HepG2 (cell line): ENCODE measurements at regions not wholly inside any gene's neighbourhood (a gene's known extent, or its start where the extent isn't known, plus 50 kb on each side); places are given as distances from the start of the nearest gene placed in this dataset.

Source experiments
- ATAC-seq: fragments of 200-7000 bp; cut with Tn5 transposase; 3 replicates; pipeline ENCODE4 v1.9.1; 2020; ENCODE audit warnings: mild to moderate bottlenecking, moderate library complexity
- BruUV-seq: library from RNA; stranded (reverse); fragments of 400-500 nt; replicated peaks from 2 replicates; lab custom pipeline; 2021; lab: Mats Ljungman, UMichigan
- CTCF ChIA-PET: fragments of 300-600 bp; formaldehyde crosslinking; extraction: SDS; loops from one replicate; lab custom pipeline; 2021; ENCODE audit warnings: low total read pairs, inconsistent platforms, low intra/inter-chr PET ratio; lab: Yijun Ruan, JAX
- POLR2A ChIA-PET: fragments of 350-600 bp; sonication (Branson Sonifier 250); formaldehyde crosslinking; loops from one replicate; lab custom pipeline; 2020; ENCODE audit warnings: antibody characterized with exemption, inconsistent platforms; lab: Yijun Ruan, JAX
- DNase-seq: peaks from one replicate; pipeline ENCODE4 v3.0.0-alpha.2; 2015; ENCODE audit warnings: low spot score
- FAIRE-seq: peaks from 3 replicates; lab custom pipeline; 2011; peaks lifted over from hg19 to GRCh38; lab: Jason Lieb, UNC
- H2AFZ ChIP-seq: one replicate; pipeline ENCODE4 v1.6.1; 2011; ENCODE audit warnings: low read length, inconsistent platforms
- H3K27ac ChIP-seq: fragments of 300-600 bp; 3 replicates; pipeline ENCODE4 v1.8.0; 2011; ENCODE audit warnings: mixed run types, mild to moderate bottlenecking, mixed read lengths, low read length, inconsistent platforms; ENCODE audit not compliant: insufficient read depth; ENCODE audit errors: extremely low read length
- H3K27me3 ChIP-seq, 2 experiments: fragments of 200-600 bp in 1 of 2; 2 replicates in 1 of 2; 3 replicates in 1 of 2; pipeline versions ENCODE4 v1.6.0 to v1.8.0; 2011; ENCODE audit warnings: low read length in 2 of 2, mild to moderate bottlenecking in 2 of 2, moderate library complexity in 2 of 2, inconsistent platforms in 1 of 2; ENCODE audit not compliant: insufficient read depth in 2 of 2, control insufficient read depth in 1 of 2
- H3K36me3 ChIP-seq, 2 experiments: fragments of 200-600 bp in 1 of 2; replicated peaks in 1 of 2; 2 replicates in 1 of 2; 3 replicates in 1 of 2; pipeline versions ENCODE4 v1.5.1 to v1.8.0; 2011; ENCODE audit warnings: low read length in 2 of 2, inconsistent platforms in 1 of 2; ENCODE audit not compliant: insufficient read depth in 2 of 2, control insufficient read depth in 1 of 2
- H3K4me1 ChIP-seq: 2 replicates; pipeline ENCODE4 v1.5.1; 2012; ENCODE audit warnings: low read length, inconsistent platforms; ENCODE audit not compliant: insufficient read depth
- H3K4me2 ChIP-seq: 2 replicates; pipeline ENCODE4 v1.6.0; 2011; ENCODE audit warnings: low read depth, low read length, inconsistent platforms
- H3K4me3 ChIP-seq, 3 experiments: fragments of 200-600 bp in 1 of 3; sonication (generic), shearing (Covaris generic) in 1 of 3; replicated peaks in 1 of 3; 2 replicates each; pipeline ENCODE4 v1.5.1; 2011 to 2016; ENCODE audit warnings: low read length in 3 of 3, inconsistent platforms in 2 of 3, low read depth in 2 of 3, mild to moderate bottlenecking in 2 of 3, control low read depth in 1 of 3, mixed read lengths in 1 of 3; ENCODE audit not compliant: insufficient read depth in 1 of 3
- H3K79me2 ChIP-seq: one replicate; pipeline ENCODE4 v1.6.1; 2011; ENCODE audit warnings: low read length, inconsistent platforms; ENCODE audit not compliant: insufficient read depth
- H3K9ac ChIP-seq: 2 replicates; pipeline ENCODE4 v1.6.0; 2011; ENCODE audit warnings: mild to moderate bottlenecking, low read depth, low read length, inconsistent platforms; ENCODE audit not compliant: insufficient read depth
- H3K9me3 ChIP-seq: 2 replicates; pipeline ENCODE4 v1.5.1; 2012; ENCODE audit warnings: mild to moderate bottlenecking, low read length
- H4K20me1 ChIP-seq: 2 replicates; pipeline ENCODE4 v1.6.0; 2011; ENCODE audit warnings: inconsistent platforms, mild to moderate bottlenecking, low read length, moderate library complexity; ENCODE audit not compliant: insufficient read depth
- ELF3 ChIP-seq: IDR thresholded peaks from 2 replicates; pipeline ENCODE4 v1.6.1; 2016; ENCODE audit warnings: missing genetic modification reagents, missing compliant biosample characterization
- ESRRA ChIP-seq: sonication (generic); formaldehyde crosslinking; IDR thresholded peaks from 2 replicates; pipeline ENCODE4 v1.5.1; 2020; ENCODE audit warnings: mild to moderate bottlenecking, low read depth, missing genetic modification reagents
- GZF1 ChIP-seq: sonication (generic); formaldehyde crosslinking; IDR thresholded peaks from 2 replicates; pipeline ENCODE4 v1.5.1; 2020; ENCODE audit warnings: mild to moderate bottlenecking, missing genetic modification reagents
- PAX8 ChIP-seq: sonication (generic); formaldehyde crosslinking; IDR thresholded peaks from 2 replicates; pipeline ENCODE4 v1.8.0; 2022; ENCODE audit warnings: mild to moderate bottlenecking, missing genetic modification reagents, borderline replicate concordance
- RFXANK ChIP-seq: IDR thresholded peaks from 2 replicates; pipeline ENCODE4 v1.6.1; 2016
- SOX13 ChIP-seq, 3 experiments: fragments of 450-650 bp in 1 of 3; sonication (generic) in 1 of 3; formaldehyde crosslinking in 1 of 3; IDR thresholded peaks in 2 of 3; conservative IDR thresholded peaks in 1 of 3; 2 replicates each; pipeline versions ENCODE4 v1.5.0 to v1.6.1; 2016 to 2020; ENCODE audit warnings: antibody characterized with exemption in 1 of 3, mild to moderate bottlenecking in 1 of 3, missing compliant biosample characterization in 1 of 3, missing genetic modification reagents in 1 of 3, moderate library complexity in 1 of 3
- TCF7 ChIP-seq: sonication (generic); IDR thresholded peaks from 2 replicates; pipeline ENCODE4 v1.6.1; 2016; ENCODE audit warnings: antibody characterized with exemption, low read depth
- ZNF331 ChIP-seq: sonication (generic); formaldehyde crosslinking; IDR thresholded peaks from 2 replicates; pipeline ENCODE4 v1.4.0; 2020; ENCODE audit warnings: missing genetic modification reagents
- ZNF44 ChIP-seq: sonication (generic); formaldehyde crosslinking; IDR thresholded peaks from 2 replicates; pipeline ENCODE4 v1.5.1; 2020; ENCODE audit warnings: mild to moderate bottlenecking, missing genetic modification reagents
- ZNF564 ChIP-seq: sonication (generic); formaldehyde crosslinking; IDR thresholded peaks from 2 replicates; pipeline ENCODE4 v1.8.1; 2023; ENCODE audit warnings: mild to moderate bottlenecking, missing genetic modification reagents
- ZNF614 ChIP-seq: IDR thresholded peaks from 2 replicates; pipeline ENCODE4 v1.6.1; 2018; ENCODE audit warnings: missing biosample characterization, missing genetic modification reagents, inconsistent platforms, borderline replicate concordance
- ZNF652 ChIP-seq: IDR thresholded peaks from 2 replicates; pipeline ENCODE4 v1.6.1; 2016; ENCODE audit warnings: low read depth, borderline replicate concordance
- ZNF678 ChIP-seq: sonication (generic); formaldehyde crosslinking; IDR thresholded peaks from 2 replicates; pipeline ENCODE4 v1.4.0; 2020; ENCODE audit warnings: mild to moderate bottlenecking, missing genetic modification reagents
- ZNF709 ChIP-seq: sonication (generic); formaldehyde crosslinking; IDR thresholded peaks from 2 replicates; pipeline ENCODE4 v1.5.0; 2020; ENCODE audit warnings: mild to moderate bottlenecking, missing genetic modification reagents
- WGBS: methylation state at CpG from one replicate; pipeline ENCODE4 v1.1.6; 2017; ENCODE audit warnings: low lambda C conversion rate; 5-methylcytosine and 5-hydroxymethylcytosine counted together
- in situ Hi-C: cut with HindIII; loops from 2 replicates; pipeline ENCODE4 v1.10.0; 2017; ENCODE audit warnings: low pct_unique_long_range_greater_than_20kb; ENCODE audit not compliant: extremely low pct_ligation_motif_present
- intact Hi-C: fragments of 100-400 bp; cut with micrococcal nuclease; formaldehyde crosslinking; loops from one replicate; pipeline ENCODE4 v1.10.0; 2022; ENCODE audit not compliant: unreplicated experiment
- TF ChIP-seq, protein P1 (sequence below): sonication (generic); formaldehyde crosslinking; IDR thresholded peaks from 2 replicates; pipeline ENCODE4 v1.8.1; 2023; ENCODE audit warnings: missing genetic modification reagents, inconsistent platforms, borderline replicate concordance
- TF ChIP-seq, protein P2 (sequence below), 2 experiments: sonication (generic) in 1 of 2; formaldehyde crosslinking in 1 of 2; IDR thresholded peaks; 2 replicates each; pipeline versions ENCODE4 v1.5.1 to v1.6.1; 2011 to 2020; ENCODE audit warnings: borderline replicate concordance in 1 of 2, low read depth in 1 of 2, low read length in 1 of 2, mild to moderate bottlenecking in 1 of 2, missing genetic modification reagents in 1 of 2, moderate library complexity in 1 of 2

- in situ Hi-C loops (no loop called here), intact Hi-C loops (no loop called here)
- H3K9ac ChIP-seq: no peak overlapping the region
- 0 out of 2 replicates have a peak, but pooled peaks cover 8% of the 10 kb centered on the region for H3K9me3 ChIP-seq
- WGBS: 0% methylated on average over 1 of the region's 1 CpG
- FAIRE-seq: no peak
- CTCF ChIA-PET: no interaction called here
- no TSS peak for BruUV-seq
- H3K4me1 ChIP-seq: peaks cover 15% of the 10 kb centered on the region; the same call in 1 of the 2 replicates
- no peaks in the 10 kb centered on the region for H3K79me2 ChIP-seq
- H3K4me3 ChIP-seq: no peak overlapping the region
- POLR2A ChIA-PET: no interaction called here
- no peak for DNase-seq
- ATAC-seq: no peak
- H3K36me3 ChIP-seq: no peaks in the 10 kb centered on the region
- H3K4me2 ChIP-seq: no peak overlapping the region
- H2AFZ ChIP-seq: no peak overlapping the region
- H3K27me3 ChIP-seq: no peaks in the 10 kb centered on the region
- H4K20me1 ChIP-seq: no peaks in the 10 kb centered on the region
- no peak for TF ChIP-seq ZNF678 (CRISPR knock-in tag)
- no peak for TF ChIP-seq PAX8 (CRISPR knock-in tag)
- TF ChIP-seq, protein P1, sequence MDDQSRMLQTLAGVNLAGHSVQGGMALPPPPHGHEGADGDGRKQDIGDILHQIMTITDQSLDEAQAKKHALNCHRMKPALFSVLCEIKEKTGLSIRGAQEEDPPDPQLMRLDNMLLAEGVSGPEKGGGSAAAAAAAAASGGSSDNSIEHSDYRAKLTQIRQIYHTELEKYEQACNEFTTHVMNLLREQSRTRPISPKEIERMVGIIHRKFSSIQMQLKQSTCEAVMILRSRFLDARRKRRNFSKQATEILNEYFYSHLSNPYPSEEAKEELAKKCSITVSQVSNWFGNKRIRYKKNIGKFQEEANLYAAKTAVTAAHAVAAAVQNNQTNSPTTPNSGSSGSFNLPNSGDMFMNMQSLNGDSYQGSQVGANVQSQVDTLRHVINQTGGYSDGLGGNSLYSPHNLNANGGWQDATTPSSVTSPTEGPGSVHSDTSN (CRISPR knock-in tag): no peak
- TF ChIP-seq ZNF614 (CRISPR knock-in tag): no peak
- no peak for TF ChIP-seq ZNF709
- TF ChIP-seq ZNF564 (CRISPR knock-in tag): peak; percentile 92; the same call in 1 of the 2 replicates
- no peak overlapping the region for H3K27ac ChIP-seq
These were observed 54.2 kb upstream of the ANKRD1 start for GRCh38 chr10:90975096-90975495.

GRCh38 chr10:90977162-90977854, 56.4 kb upstream of the ANKRD1 start:
- no peaks in the 10 kb centered on the region; a peak in 1 of 5 replicates for H3K27me3 ChIP-seq
- no peaks in the 10 kb centered on the region for H3K36me3 ChIP-seq
- H2AFZ ChIP-seq: no peak overlapping the region
- H3K4me1 ChIP-seq: peaks cover 4% of the 10 kb centered on the region
- 0 out of 2 replicates have a peak, but pooled peaks cover 8% of the 10 kb centered on the region for H3K9me3 ChIP-seq
- ChIA-PET POLR2A (no interaction called here), CTCF (no interaction called here)
- H3K4me2 ChIP-seq: no peak overlapping the region
- no peaks in the 10 kb centered on the region for H3K79me2 ChIP-seq
- no peak for ATAC-seq
- no peak for FAIRE-seq
- no peak overlapping the region for H3K9ac ChIP-seq
- H3K27ac ChIP-seq: no peak overlapping the region
- BruUV-seq: no TSS peak
- DNase-seq: no peak
- no peak overlapping the region for H3K4me3 ChIP-seq
- intact Hi-C loops: no loop called here
- H4K20me1 ChIP-seq: no peaks in the 10 kb centered on the region
- 64% methylated on average over 3 of the region's 3 CpGs for WGBS
- in situ Hi-C loops: no loop called here
- TF ChIP-seq GZF1 (CRISPR knock-in tag): no peak
- no peak for TF ChIP-seq ELF3 (CRISPR knock-in tag)
- no peak for TF ChIP-seq ESRRA (CRISPR knock-in tag)
- TF ChIP-seq, protein P2, sequence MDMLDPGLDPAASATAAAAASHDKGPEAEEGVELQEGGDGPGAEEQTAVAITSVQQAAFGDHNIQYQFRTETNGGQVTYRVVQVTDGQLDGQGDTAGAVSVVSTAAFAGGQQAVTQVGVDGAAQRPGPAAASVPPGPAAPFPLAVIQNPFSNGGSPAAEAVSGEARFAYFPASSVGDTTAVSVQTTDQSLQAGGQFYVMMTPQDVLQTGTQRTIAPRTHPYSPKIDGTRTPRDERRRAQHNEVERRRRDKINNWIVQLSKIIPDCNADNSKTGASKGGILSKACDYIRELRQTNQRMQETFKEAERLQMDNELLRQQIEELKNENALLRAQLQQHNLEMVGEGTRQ (IDR thresholded peaks at IDR 0.05; ENCODE audit: low read depth, low read length): no peak
- TF ChIP-seq, protein P2 (CRISPR knock-in tag; IDR thresholded peaks at IDR 0.05; ENCODE audit: borderline replicate concordance): no peak
- TF ChIP-seq RFXANK (CRISPR knock-in tag): no peak
- TF ChIP-seq SOX13 (IDR thresholded peaks at IDR 0.05): no peak
- no peak for TF ChIP-seq SOX13 (CRISPR knock-in tag; conservative IDR thresholded peaks at IDR 0.05 in 1 of 2, IDR thresholded peaks at IDR 0.05 in 1 of 2)
- TF ChIP-seq ZNF44 (CRISPR knock-in tag): no peak
- no peak for TF ChIP-seq ZNF331 (CRISPR knock-in tag)
- TF ChIP-seq TCF7: no peak
- TF ChIP-seq ZNF652 (CRISPR knock-in tag): no peak
